Muscle layer of duodenum (tissue), 2 donors: ENCODE measurements at regions not wholly inside any gene's neighbourhood (a gene's known extent, or its start where the extent isn't known, plus 50 kb on each side); places are given as distances from the start of the nearest gene placed in this dataset.
A peak's percentile ranks its signal among the peaks of the same experiment; 100 is the strongest.

Experiments used
- H3K27ac ChIP-seq: one replicate; pipeline ENCODE4 v1.7.0; 2013; ENCODE audit warnings: mild to moderate bottlenecking, low read length
- H3K27me3 ChIP-seq: one replicate; pipeline ENCODE4 v1.7.0; 2013; ENCODE audit warnings: low read depth, mild to moderate bottlenecking, control low read depth, low read length
- H3K36me3 ChIP-seq, 2 donors: one replicate each; pipeline ENCODE4 v1.7.0; 2013; ENCODE audit warnings: low read length in 2 of 2, control low read depth in 1 of 2, mild to moderate bottlenecking in 1 of 2; ENCODE audit not compliant: insufficient read depth in 2 of 2, control insufficient read depth in 1 of 2
- H3K4me1 ChIP-seq, 2 donors: one replicate each; pipeline ENCODE4 v1.7.0; 2013; ENCODE audit warnings: low read length in 2 of 2, mild to moderate bottlenecking in 2 of 2, control low read depth in 1 of 2, moderate library complexity in 1 of 2; ENCODE audit not compliant: insufficient read depth in 2 of 2, control insufficient read depth in 1 of 2
- H3K4me3 ChIP-seq, 2 donors: one replicate each; pipeline ENCODE4 v1.7.0; 2013; ENCODE audit warnings: low read length in 2 of 2, low read depth in 1 of 2, mild to moderate bottlenecking in 1 of 2
- H3K9me3 ChIP-seq, 2 donors: one replicate each; pipeline ENCODE4 v1.7.0; 2013; ENCODE audit warnings: low read length in 2 of 2, control low read depth in 1 of 2, mild to moderate bottlenecking in 1 of 2; ENCODE audit not compliant: control insufficient read depth in 1 of 2
- donor health status: healthy.

- peak overlapping the region; percentile 24 for H3K27ac ChIP-seq
- peaks cover 0 to 9% of the 10 kb centered on the region in 2 donors for H3K4me1 ChIP-seq
- H3K9me3 ChIP-seq, result peaks cover 0 to 2% of the 10 kb centered on the region in 2 donors
- H3K4me3 ChIP-seq, result no peak overlapping the region
- H3K27me3 ChIP-seq, result no peaks in the 10 kb centered on the region
- no peaks in the 10 kb centered on the region for H3K36me3 ChIP-seq
Measured at GRCh38 chr6:122116119-122116834, 283.2 kb upstream of the HSF2 start.

- Histone ChIP-seq H3K27me3 (no peaks in the 10 kb centered on the region), H3K9me3 (peaks cover 0 to 2% of the 10 kb centered on the region in 2 donors), H3K36me3 (no peaks in the 10 kb centered on the region), H3K4me3 (no peak overlapping the region), H3K27ac (peak overlapping the region; percentile 24), H3K4me1 (peaks cover 0 to 9% of the 10 kb centered on the region in 2 donors)
Measured at GRCh38 chr6:122116835-122117627, 282.4 kb upstream of the HSF2 start.

GRCh38 chr6:122118945-122119506 lies 280.4 kb upstream of the HSF2 start:
- Histone ChIP-seq H3K9me3 (peaks cover 0 to 2% of the 10 kb centered on the region in 2 donors), H3K4me1 (peaks cover 0 to 9% of the 10 kb centered on the region in 2 donors), H3K27me3 (no peaks in the 10 kb centered on the region), H3K4me3 (no peak overlapping the region), H3K36me3 (no peaks in the 10 kb centered on the region), H3K27ac (no peak overlapping the region)

GRCh38 chr6:122122202-122122601 lies 277.2 kb upstream of the HSF2 start:
- Histone ChIP-seq H3K9me3 (peaks cover 0 to 2% of the 10 kb centered on the region in 2 donors), H3K27me3 (no peaks in the 10 kb centered on the region), H3K27ac (no peak overlapping the region), H3K4me1 (no peaks in the 10 kb centered on the region), H3K36me3 (no peaks in the 10 kb centered on the region), H3K4me3 (no peak overlapping the region)

- H3K36me3 ChIP-seq, result no peaks in the 10 kb centered on the region
- no peaks in the 10 kb centered on the region for H3K4me1 ChIP-seq
- no peaks in the 10 kb centered on the region for H3K27me3 ChIP-seq
- no peak overlapping the region for H3K4me3 ChIP-seq
- peaks cover 0 to 2% of the 10 kb centered on the region in 2 donors for H3K9me3 ChIP-seq
- no peak overlapping the region for H3K27ac ChIP-seq
Measured at GRCh38 chr6:122122686-122123085, 276.8 kb upstream of the HSF2 start.

GRCh38 chr6:122124908-122125307 lies 274.5 kb upstream of the HSF2 start:
- H3K36me3 ChIP-seq, result no peaks in the 10 kb centered on the region
- H3K4me3 ChIP-seq, result no peak overlapping the region
- no peaks in the 10 kb centered on the region for H3K27me3 ChIP-seq
- no peak overlapping the region for H3K27ac ChIP-seq
- H3K9me3 ChIP-seq, result peaks cover 0 to 2% of the 10 kb centered on the region in 2 donors
- H3K4me1 ChIP-seq, result no peaks in the 10 kb centered on the region

- Histone ChIP-seq H3K36me3 (no peaks in the 10 kb centered on the region), H3K27me3 (no peaks in the 10 kb centered on the region), H3K4me1 (no peaks in the 10 kb centered on the region), H3K9me3 (no peaks in the 10 kb centered on the region), H3K4me3 (no peak overlapping the region), H3K27ac (no peak overlapping the region)
Measured at GRCh38 chr6:122126894-122127293, 272.6 kb upstream of the HSF2 start.

- Histone ChIP-seq H3K9me3 (no peaks in the 10 kb centered on the region), H3K27me3 (no peaks in the 10 kb centered on the region), H3K36me3 (no peaks in the 10 kb centered on the region), H3K4me3 (no peak overlapping the region), H3K4me1 (no peaks in the 10 kb centered on the region), H3K27ac (no peak overlapping the region)
Measured at GRCh38 chr6:122128445-122128844, 271.0 kb upstream of the HSF2 start.

GRCh38 chr6:122129313-122130025 lies 270.0 kb upstream of the HSF2 start:
- Histone ChIP-seq H3K27ac (no peak overlapping the region), H3K4me3 (no peak overlapping the region), H3K27me3 (no peaks in the 10 kb centered on the region), H3K4me1 (no peaks in the 10 kb centered on the region), H3K36me3 (no peaks in the 10 kb centered on the region), H3K9me3 (no peaks in the 10 kb centered on the region)

- no peaks in the 10 kb centered on the region for H3K27me3 ChIP-seq
- no peak overlapping the region for H3K4me3 ChIP-seq
- H3K4me1 ChIP-seq, result no peaks in the 10 kb centered on the region
- H3K9me3 ChIP-seq, result no peaks in the 10 kb centered on the region
- H3K27ac ChIP-seq, result no peak overlapping the region
- no peaks in the 10 kb centered on the region for H3K36me3 ChIP-seq
Measured at GRCh38 chr6:122130026-122130348, 269.5 kb upstream of the HSF2 start.

- Histone ChIP-seq H3K4me3 (no peak overlapping the region), H3K9me3 (no peaks in the 10 kb centered on the region), H3K27ac (no peak overlapping the region), H3K4me1 (no peaks in the 10 kb centered on the region), H3K36me3 (no peaks in the 10 kb centered on the region), H3K27me3 (no peaks in the 10 kb centered on the region)
Measured at GRCh38 chr6:122130518-122130917, 268.9 kb upstream of the HSF2 start.
